ENCODE measurements at regions not wholly inside any gene's neighbourhood (a gene's known extent, or its start where the extent isn't known, plus 50 kb on each side); places are given as distances from the start of the nearest gene placed in this dataset.

DNA sequence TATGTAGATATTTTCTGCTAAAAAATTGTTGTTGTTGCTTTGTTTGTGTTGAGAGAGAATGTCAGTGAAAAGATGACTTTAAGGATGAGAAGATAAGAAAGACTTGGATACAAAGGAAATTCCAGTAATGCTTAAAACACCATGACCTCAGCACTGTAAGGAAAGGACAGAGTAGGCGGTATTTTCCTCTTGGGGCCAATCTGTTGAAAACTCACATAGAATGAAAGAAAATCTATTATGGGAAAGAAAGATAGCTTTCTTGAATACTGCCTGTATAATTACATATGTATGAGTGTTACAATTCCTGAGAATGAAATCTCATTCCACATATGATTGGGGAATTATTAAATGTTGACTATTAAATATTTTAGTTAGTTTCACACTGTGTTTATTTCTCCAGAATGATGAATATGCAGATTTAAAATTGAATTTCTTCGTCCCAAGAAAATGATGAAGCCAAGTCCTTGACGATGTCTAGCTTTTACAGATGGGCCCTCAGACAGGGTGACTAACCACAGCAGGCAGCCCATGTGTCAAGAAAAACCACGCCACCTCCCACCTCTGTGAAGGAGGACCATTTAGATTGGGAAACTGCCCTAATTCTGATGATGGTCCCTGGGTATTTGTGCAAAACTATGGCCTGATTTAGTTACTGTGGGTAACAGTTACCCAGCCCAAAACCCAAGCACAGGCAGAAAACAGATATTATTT lies 49.7 kb upstream of the LMO4 start:
- Histone ChIP-seq H3K4me3 (IDR thresholded peaks at IDR 0.05; ENCODE audit: insufficient read depth, low read depth, low read length) (no peak overlapping the region), H3K9ac (no peak overlapping the region), H2AFZ (ENCODE audit: low read depth) (no peak overlapping the region), H3K4me1 (ENCODE audit: low read depth, poor library complexity, severe bottlenecking) (no peaks in the 10 kb centered on the region), H3K27ac (no peak overlapping the region), H3K4me2 (no peak overlapping the region), H3K27me3 (ENCODE audit: insufficient read depth, low read depth) (no peaks in the 10 kb centered on the region), H3K36me3 (ENCODE audit: insufficient read depth) (no peaks in the 10 kb centered on the region), H4K20me1 (ENCODE audit: insufficient read depth) (no peaks in the 10 kb centered on the region), H3K79me2 (ENCODE audit: insufficient read depth, low read depth) (no peaks in the 10 kb centered on the region)
- TF ChIP-seq CTCF (conservative IDR thresholded peaks at IDR 0.05; ENCODE audit: low read depth, low read length), result no peak
